ENCODE measurements at regions not wholly inside any gene's neighbourhood (a gene's known extent, or its start where the extent isn't known, plus 50 kb on each side); places are given as distances from the start of the nearest gene placed in this dataset.

DNA sequence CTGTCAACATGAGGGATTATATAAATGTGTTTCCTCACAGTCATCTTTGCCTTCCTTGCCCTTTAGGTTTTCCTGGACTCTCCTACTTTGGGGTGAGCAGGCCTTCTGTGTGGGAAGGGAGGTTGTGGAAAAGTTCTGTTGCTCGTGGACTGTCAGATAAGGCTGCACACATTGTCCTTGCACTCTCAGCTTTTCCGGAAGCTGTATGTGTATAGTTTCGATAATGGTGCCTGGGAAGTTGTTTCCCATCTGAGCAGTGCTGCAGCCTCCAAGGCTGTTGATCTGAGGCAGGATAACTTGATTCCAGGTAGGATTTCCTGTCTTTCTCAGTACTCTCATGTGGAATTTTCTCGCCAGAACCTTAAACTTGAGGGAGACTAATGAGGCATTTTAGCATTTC lies 297.8 kb upstream of the AZI2 start:
- DNase-seq (ENCODE audit: low read depth) = no peak

DNA sequence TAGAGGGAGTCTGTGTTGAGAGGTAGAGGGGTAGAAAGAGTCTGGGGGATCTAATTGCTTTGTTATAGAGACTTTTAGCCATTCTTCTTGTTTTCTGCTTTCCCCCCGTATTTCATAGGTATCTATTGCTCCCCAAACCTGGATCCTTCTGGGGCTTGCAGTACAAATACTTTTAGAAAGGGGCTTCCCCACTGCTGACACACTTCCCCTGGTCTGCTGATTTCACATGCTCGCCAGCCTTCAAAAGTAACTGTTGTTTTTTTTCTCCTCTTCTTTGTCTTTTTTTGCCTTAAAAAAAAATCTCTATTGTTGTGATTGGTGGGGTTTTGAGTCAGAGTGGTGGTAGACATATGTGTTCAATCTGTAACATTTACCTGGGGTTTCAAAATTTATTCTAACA lies 300.6 kb upstream of the AZI2 start:
- no peak for DNase-seq (ENCODE audit: low read depth)

GRCh38 chr3:28651159-28651558 lies 302.5 kb upstream of the AZI2 start:
- DNase-seq (ENCODE audit: low read depth) = no peak

DNA sequence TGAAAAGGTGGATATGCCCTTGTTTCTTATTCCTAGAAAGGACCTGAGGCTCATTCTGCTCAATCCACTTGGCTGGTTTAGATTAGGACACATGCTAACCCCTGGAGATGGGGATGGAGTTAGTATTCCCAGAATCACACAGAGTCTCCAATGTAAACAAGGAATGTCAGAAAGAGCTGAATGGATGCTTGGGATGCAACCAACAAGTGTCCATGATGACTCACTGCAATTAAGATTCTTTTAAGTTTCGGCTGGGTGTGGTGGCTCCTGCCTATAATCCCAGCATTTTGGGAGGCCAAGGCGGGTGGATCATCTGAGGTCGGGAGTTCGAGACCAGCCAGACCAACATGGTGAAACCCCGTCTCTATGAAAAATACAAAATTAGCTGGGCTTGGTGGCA lies 315.5 kb upstream of the AZI2 start:
- DNase-seq (ENCODE audit: low read depth) = no peak

DNA sequence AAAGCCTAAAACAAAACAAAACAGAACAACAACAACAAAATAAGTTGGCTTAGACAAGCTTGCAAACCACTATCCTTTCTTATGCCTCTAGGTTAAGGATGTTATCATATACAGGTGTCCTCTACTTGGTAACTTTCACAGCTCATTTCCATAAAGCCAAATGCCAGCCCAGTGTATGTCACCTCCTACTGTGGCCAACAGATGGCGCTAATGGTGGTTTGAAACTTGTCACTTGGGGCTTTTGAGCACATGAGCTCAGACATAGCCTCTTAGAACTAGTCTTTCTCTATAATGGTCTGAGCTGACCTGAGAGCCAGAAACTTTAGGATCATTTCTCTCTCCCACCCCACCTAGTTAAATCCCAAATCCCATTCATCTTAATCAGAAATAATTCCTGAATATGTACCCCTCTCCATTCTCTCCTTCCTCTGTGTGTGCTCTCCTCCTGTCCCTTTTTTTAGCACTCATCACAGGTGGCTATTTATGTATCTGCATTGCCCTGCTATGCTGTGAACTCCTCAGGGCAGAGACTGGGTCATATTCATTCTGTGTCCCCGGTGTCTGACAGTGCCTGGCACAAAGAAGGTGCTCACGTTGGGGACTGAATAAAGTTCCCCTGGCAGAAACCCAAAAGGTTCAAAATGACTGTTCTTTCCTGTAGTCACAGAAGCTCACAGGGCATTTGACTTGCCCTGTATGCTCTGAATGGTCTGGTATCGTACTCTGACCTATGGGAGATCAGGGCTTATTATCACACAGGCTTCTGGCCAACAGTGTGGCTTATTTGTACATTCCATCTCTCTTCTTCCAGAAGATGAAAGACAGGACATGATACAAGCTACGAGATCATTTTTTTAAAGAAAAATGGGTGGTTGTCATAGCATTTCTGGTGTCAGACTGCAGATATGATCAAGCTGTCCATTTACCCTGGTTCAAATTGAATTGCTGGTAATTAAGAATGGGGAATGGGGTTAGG lies 319.3 kb upstream of the AZI2 start:
- DNase-seq (ENCODE audit: low read depth) = peak; percentile 36

DNA sequence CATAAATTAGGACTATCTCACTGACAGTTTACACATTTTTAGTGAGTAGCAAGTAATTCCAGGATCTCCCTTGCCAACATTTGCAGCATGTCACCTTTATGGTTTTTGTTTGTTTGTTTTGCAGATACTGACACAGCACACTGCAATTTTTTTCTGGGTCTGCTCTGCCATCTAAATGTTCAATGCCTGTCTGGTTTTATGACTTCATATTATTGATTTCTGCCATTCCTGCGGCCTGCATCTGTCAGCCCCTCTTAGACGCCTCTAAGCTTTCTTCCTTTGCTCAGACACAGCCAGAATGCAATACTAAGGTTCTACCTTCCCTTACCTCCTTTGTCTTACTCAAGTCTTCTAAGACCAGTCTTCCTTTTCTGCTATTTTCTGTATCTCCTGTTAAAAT lies 321.2 kb upstream of the AZI2 start:
- DNase-seq (ENCODE audit: low read depth) = no peak

DNA sequence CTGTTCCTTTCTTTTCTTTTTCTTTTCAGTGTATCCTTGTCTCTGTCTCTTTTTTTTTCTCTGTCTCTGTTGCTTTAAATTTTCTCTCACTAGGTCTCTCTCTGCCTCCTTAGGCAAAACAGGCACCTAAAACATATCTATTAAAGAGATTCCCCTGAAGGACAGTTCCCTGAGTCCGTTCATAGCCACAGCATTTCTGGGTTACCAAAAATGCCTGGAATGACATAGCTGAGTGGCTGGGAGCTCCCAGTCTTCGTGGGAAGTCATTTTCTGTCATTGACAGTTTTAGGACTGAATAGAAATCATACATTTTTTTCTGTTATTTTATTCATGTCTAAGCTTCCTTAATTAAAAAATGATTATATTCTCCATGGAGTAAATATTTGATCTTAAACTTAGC lies 323.8 kb upstream of the AZI2 start:
- DNase-seq (ENCODE audit: low read depth) = no peak

- no peak for DNase-seq (ENCODE audit: low read depth)
Observed at GRCh38 chr3:28673446-28673845, 324.8 kb upstream of the AZI2 start.

DNA sequence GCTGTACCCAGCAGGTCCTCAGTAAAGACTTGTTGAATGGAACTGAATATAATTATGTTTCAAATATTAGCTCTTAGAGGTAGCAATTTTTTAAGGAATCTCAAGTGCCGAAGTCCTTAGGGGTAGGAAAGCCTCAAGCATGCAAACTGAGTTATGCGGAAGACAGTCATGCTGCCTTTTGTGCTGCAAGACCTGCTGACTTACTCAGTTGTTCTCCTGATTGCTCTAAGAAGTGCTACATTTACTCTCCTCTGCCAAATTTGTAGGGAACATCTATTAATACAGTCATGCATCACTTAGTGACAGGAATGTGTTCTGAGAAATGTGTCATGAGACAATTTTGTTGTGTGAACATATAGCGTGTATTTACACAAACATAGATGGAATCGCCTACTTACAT lies 325.6 kb upstream of the AZI2 start:
- no peak for DNase-seq (ENCODE audit: low read depth)

- DNase-seq (ENCODE audit: low read depth) = no peak
Observed at GRCh38 chr3:28677581-28677980, 329.0 kb upstream of the AZI2 start.

- DNase-seq (ENCODE audit: low read depth) = no peak
Observed at GRCh38 chr3:28678086-28678485, 329.5 kb upstream of the AZI2 start.

GRCh38 chr3:28680050-28680449 lies 331.4 kb upstream of the AZI2 start:
- no peak for DNase-seq (ENCODE audit: low read depth)

DNA sequence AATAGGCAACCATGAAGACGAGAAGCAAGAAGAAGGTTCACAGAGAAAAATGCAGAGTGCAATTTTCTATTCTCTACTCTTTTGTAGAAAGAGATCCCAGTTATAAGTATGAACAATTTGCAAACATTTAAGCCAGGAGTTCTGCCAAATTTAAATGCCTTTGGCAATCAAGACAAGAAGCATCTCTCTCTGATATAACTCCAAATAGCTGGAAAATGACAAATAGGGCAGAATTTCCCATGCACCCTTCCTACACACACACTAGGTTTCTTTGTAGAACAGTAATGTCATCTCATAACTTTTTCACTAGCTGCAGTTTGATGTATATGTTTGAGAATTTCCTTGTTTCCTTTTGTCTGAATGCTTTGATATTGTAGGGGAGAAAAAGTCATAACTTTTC lies 333.5 kb upstream of the AZI2 start:
- DNase-seq (ENCODE audit: low read depth) = no peak

- no peak for DNase-seq (ENCODE audit: low read depth)
Observed at GRCh38 chr3:28690176-28690575, 341.6 kb upstream of the AZI2 start.

- DNase-seq (ENCODE audit: low read depth) = no peak
Observed at GRCh38 chr3:28698706-28699105, 350.1 kb upstream of the AZI2 start.

DNA sequence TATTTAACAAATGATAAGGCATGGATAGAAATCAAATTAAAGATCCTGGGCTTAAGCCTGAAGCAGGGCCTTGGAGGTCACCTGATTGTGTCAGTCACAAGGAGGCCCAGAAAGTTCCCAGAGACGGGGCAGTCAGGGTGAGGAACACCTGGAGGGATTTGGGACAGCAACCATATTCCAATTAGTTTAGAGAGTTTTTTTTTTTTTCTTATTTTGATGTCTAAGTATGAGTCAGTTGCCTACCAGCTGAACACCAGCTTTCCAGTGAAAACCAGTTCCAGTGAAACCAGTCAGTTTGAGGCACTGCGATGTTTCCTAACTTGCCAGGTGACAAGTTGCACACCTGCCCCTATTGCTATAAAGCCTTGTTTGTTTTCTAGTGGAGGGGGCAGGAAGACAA lies 350.7 kb upstream of the AZI2 start:
- no peak for DNase-seq (ENCODE audit: low read depth)

GRCh38 chr3:28700728-28701127 lies 352.1 kb upstream of the AZI2 start:
- no peak for DNase-seq (ENCODE audit: low read depth)

DNA sequence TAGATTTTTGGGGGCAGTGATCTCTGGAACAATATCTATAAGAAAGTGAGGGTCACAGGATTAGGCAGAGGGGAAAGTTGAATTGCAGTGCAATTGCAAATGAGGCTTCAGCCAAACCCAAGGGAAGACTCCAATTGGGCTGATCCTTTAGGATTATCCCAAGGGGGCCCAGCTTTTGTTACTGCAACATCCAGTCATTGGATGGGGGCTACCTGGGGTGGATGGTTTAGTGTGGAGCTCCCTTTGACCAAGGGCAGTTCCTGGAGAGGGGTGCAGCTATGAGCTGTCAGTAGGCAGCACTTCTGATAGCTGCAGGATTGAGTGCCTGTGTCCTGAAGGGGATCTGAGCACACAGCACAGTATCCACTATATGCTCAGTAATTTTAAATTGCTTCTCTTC lies 355.2 kb upstream of the AZI2 start:
- DNase-seq (ENCODE audit: low read depth) = no peak

GRCh38 chr3:28711293-28711692 lies 362.7 kb upstream of the AZI2 start:
- no peak for DNase-seq (ENCODE audit: low read depth)

DNA sequence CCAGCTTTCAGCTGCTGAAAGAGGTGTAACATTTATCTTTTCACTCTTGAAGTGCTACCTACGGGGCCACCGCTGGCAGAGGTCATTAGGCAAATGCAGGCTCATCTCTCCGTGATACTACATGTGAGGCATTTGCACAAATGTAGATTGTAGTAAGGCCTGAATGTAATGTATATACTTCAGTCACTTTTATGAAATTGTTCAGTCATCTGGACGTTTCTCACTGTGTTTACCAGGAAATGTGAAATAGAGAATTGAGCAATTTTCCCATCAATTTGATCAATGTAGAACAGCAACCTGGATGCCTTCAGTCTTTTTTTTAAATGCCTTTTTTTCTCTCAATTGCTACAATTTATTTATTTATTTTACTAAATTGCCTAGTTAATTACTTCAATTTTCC lies 368.3 kb upstream of the AZI2 start:
- DNase-seq (ENCODE audit: low read depth) = no peak

DNA sequence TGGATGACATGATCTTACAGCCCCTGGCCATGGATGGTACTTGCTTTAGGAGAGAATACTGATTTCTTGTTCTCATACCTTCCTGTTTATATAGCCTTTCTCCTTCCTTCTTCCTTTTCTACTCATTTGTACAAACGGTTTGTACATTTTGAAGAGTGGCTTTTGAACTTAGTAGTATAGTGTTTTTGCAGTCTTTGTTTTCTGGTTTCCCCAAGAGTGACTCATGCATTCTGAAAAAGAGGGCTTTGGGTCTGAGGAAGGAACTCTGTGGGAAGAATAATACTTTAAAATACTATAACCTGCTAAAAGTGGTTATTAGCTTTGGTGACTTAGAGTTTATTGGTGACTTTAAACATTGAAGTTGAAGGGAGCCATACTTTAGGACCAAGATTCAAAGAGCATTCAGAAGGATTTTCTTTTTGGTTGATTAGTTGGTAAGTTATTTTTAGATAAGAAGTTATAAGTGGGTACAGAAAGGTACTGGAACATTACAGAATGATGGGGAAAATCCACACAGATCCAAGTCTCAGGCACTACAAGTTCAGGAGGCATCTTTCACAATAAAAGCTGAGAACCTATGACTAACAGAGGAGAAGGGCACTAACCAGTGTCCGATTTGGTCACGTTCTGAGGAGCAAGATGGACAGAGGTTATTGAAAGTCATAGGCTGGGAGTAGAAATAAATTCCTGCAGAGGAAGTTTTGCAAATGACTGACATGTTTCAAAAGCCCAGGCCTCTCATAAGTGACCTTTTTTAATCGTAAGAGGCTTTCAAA lies 369.6 kb upstream of the AZI2 start:
- DNase-seq (ENCODE audit: low read depth) = no peak

GRCh38 chr3:28726840-28727239 lies 378.2 kb upstream of the AZI2 start:
- DNase-seq (ENCODE audit: low read depth) = peak; percentile 5

DNA sequence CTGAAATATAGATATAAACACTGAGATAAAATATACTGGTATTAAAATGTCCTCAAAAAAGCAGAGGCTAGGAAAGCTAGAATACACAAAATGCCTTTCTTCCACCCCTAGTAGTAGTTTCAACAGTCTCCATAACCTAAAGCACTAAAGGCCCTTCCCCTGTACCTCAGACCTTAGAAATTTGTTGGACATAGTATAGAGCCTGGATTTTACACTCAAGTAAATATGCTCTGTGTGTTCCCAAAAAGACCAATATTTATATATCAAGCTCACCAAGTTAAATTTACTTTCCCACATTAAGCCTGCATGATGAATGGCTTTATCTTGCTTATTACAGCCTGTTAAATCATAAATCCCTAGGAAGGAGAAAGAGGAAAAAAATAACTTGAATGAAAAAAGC lies 378.7 kb upstream of the AZI2 start:
- DNase-seq (ENCODE audit: low read depth) = no peak
